ENCODE measurements at regions not wholly inside any gene's neighbourhood (a gene's known extent, or its start where the extent isn't known, plus 50 kb on each side); places are given as distances from the start of the nearest gene placed in this dataset.

DNA sequence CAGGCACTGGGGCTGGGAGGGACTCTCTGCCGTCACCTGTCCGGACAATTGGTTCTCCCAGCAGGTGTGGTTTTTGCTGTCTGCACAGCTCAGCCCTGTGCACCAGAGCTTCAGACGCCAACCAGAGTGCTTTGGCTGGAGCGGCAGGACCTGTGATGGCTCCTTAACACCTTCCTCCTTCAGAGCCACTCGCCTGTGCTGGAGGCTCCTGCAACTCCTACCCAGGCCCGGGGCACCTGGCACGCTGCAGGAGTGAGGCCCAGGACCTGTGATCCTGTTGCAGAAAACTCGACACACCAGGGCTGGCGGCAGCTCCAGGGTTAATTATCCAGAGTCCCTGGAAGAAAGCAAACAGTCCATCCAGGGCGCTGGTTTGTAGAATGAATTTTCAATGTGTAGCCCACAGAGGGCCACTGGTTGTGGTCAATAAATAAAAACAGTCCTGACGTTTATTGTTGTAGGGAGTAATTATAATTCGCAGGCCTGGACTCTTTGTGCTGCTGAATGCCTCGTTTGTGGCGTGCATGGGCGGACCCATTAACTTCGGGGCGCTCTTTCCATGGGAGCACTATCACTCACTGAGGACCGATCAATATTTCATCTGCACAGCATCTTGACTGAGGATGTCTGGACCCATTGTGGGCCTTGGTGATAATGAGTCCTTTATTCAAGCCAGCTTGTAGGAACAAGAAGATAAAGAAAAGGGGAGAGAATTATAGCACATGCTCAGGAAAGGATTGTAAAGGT is 339.7 kb upstream of the IRX4 start:
- no peak for TF ChIP-seq CTCF (IDR thresholded peaks at IDR 0.05)
- TF ChIP-seq EZH2 (IDR thresholded peaks at IDR 0.05), result no peak
- no peak for TF ChIP-seq EZH2phosphoT487 (IDR thresholded peaks at IDR 0.05)
- Histone ChIP-seq H3K79me2 (ENCODE audit: low read depth) (no peaks in the 10 kb centered on the region), H3K4me3 (no peak overlapping the region), H4K20me1 (ENCODE audit: low read depth) (no peaks in the 10 kb centered on the region), H3K27me3 (no peaks in the 10 kb centered on the region), H3K27ac (no peak overlapping the region), H3F3A (ENCODE audit: low read depth) (peaks cover 5% of the 10 kb centered on the region), H3K9me3 (ENCODE audit: low read depth) (no peaks in the 10 kb centered on the region), H3K9ac (no peak overlapping the region), H3K36me3 (no peaks in the 10 kb centered on the region), H3K4me1 (no peaks in the 10 kb centered on the region), H2AFZ (replicated peaks) (no peak overlapping the region), H3K4me2 (no peak overlapping the region)
- H3K36me3 Mint-ChIP-seq, result no peaks in the 10 kb centered on the region
- H3K27ac Mint-ChIP-seq, result no peak overlapping the region
- peaks cover 9% of the 10 kb centered on the region for H3K9me3 Mint-ChIP-seq
- H3K4me3 Mint-ChIP-seq, result no peak overlapping the region
- DNase-seq (ENCODE audit: low spot score), result no peak
- peaks cover 2% of the 10 kb centered on the region for H3K4me1 Mint-ChIP-seq
- peaks cover 13% of the 10 kb centered on the region for H3K27me3 Mint-ChIP-seq (ENCODE audit: insufficient read depth, low read depth)

- peaks cover 9% of the 10 kb centered on the region for H3K9me3 Mint-ChIP-seq
- H3K4me1 Mint-ChIP-seq, result no peaks in the 10 kb centered on the region
- Histone ChIP-seq H2AFZ (replicated peaks) (no peak overlapping the region), H3K9me3 (ENCODE audit: low read depth) (no peaks in the 10 kb centered on the region), H3K79me2 (ENCODE audit: low read depth) (no peaks in the 10 kb centered on the region), H4K20me1 (ENCODE audit: low read depth) (no peaks in the 10 kb centered on the region), H3K4me2 (no peak overlapping the region), H3K4me3 (no peak overlapping the region), H3K27ac (no peak overlapping the region), H3K27me3 (no peaks in the 10 kb centered on the region), H3F3A (ENCODE audit: low read depth) (peaks cover 5% of the 10 kb centered on the region), H3K9ac (no peak overlapping the region), H3K36me3 (no peaks in the 10 kb centered on the region), H3K4me1 (no peaks in the 10 kb centered on the region)
- peaks cover 13% of the 10 kb centered on the region for H3K27me3 Mint-ChIP-seq (ENCODE audit: insufficient read depth, low read depth)
- no peaks in the 10 kb centered on the region for H3K36me3 Mint-ChIP-seq
- TF ChIP-seq EZH2phosphoT487 (IDR thresholded peaks at IDR 0.05) (no peak), CTCF (IDR thresholded peaks at IDR 0.05) (no peak), EZH2 (IDR thresholded peaks at IDR 0.05) (no peak)
- H3K4me3 Mint-ChIP-seq, result no peak overlapping the region
- DNase-seq (ENCODE audit: low spot score), result no peak
- H3K27ac Mint-ChIP-seq, result no peak overlapping the region
Observed at GRCh38 chr5:2221450-2221849, 338.7 kb upstream of the IRX4 start.

- Mint-ChIP-seq H3K9me3 (peaks cover 9% of the 10 kb centered on the region), H3K27me3 (ENCODE audit: insufficient read depth, low read depth) (peaks cover 13% of the 10 kb centered on the region), H3K4me3 (no peak overlapping the region), H3K4me1 (peaks cover 5% of the 10 kb centered on the region), H3K36me3 (no peaks in the 10 kb centered on the region), H3K27ac (no peak overlapping the region)
- TF ChIP-seq EZH2phosphoT487 (IDR thresholded peaks at IDR 0.05) (no peak), CTCF (IDR thresholded peaks at IDR 0.05) (no peak), EZH2 (IDR thresholded peaks at IDR 0.05) (no peak)
- Histone ChIP-seq H2AFZ (replicated peaks) (no peak overlapping the region), H3K36me3 (no peaks in the 10 kb centered on the region), H3K27me3 (no peaks in the 10 kb centered on the region), H3K4me1 (no peaks in the 10 kb centered on the region), H4K20me1 (ENCODE audit: low read depth) (no peaks in the 10 kb centered on the region), H3K4me2 (no peak overlapping the region), H3K27ac (no peak overlapping the region), H3F3A (ENCODE audit: low read depth) (peaks cover 5% of the 10 kb centered on the region), H3K4me3 (no peak overlapping the region), H3K9ac (no peak overlapping the region), H3K9me3 (ENCODE audit: low read depth) (no peaks in the 10 kb centered on the region), H3K79me2 (ENCODE audit: low read depth) (no peaks in the 10 kb centered on the region)
- DNase-seq (ENCODE audit: low spot score), result no peak
Observed at GRCh38 chr5:2220741-2221140, 338.0 kb upstream of the IRX4 start.

Data from neural progenitor cell (in vitro differentiated cells).